Forelimb muscle (tissue), 1 donor: ENCODE measurements at regions not wholly inside any gene's neighbourhood (a gene's known extent, or its start where the extent isn't known, plus 50 kb on each side); places are given as distances from the start of the nearest gene placed in this dataset.
"Not testable (repeated sequence)": the region's sequence is repeated elsewhere in the genome, so short reads cannot be mapped to it uniquely, and the experiment has no call there.

Experiments
- DNase-seq: peaks from one replicate; pipeline ENCODE4 v3.0.0-alpha.2; 2013; ENCODE audit warnings: low read depth

- no peak for DNase-seq
Observed at GRCh38 chr11:87639753-87640364, 535.4 kb downstream of the RAB38 start.

- DNase-seq = no peak
Observed at GRCh38 chr11:87635001-87635400, 540.2 kb downstream of the RAB38 start.

- DNase-seq = no peak
Observed at GRCh38 chr11:87634331-87634730, 540.9 kb downstream of the RAB38 start.

- no peak for DNase-seq
Observed at GRCh38 chr11:87628957-87629356, 546.3 kb downstream of the RAB38 start.

- DNase-seq = no peak
Observed at GRCh38 chr11:87628026-87628580, 547.1 kb downstream of the RAB38 start.

GRCh38 chr11:87623531-87624365 lies 551.5 kb downstream of the RAB38 start:
- not testable (repeated sequence) for DNase-seq

GRCh38 chr11:87616511-87616910 lies 558.7 kb downstream of the RAB38 start:
- no peak for DNase-seq

GRCh38 chr11:87604350-87604749 lies 566.6 kb downstream of the TMEM135 start:
- no peak for DNase-seq

GRCh38 chr11:87603887-87604286 lies 566.2 kb downstream of the TMEM135 start:
- DNase-seq = no peak

- DNase-seq = no peak
Observed at GRCh38 chr11:87602776-87603175, 565.0 kb downstream of the TMEM135 start.

- no peak for DNase-seq
Observed at GRCh38 chr11:87600938-87601337, 563.2 kb downstream of the TMEM135 start.

- DNase-seq = no peak
Observed at GRCh38 chr11:87597725-87598124, 560.0 kb downstream of the TMEM135 start.

GRCh38 chr11:87596176-87596575 lies 558.4 kb downstream of the TMEM135 start:
- no peak for DNase-seq

- DNase-seq = no peak
Observed at GRCh38 chr11:87589082-87589481, 551.3 kb downstream of the TMEM135 start.

- DNase-seq = not testable (repeated sequence)
Observed at GRCh38 chr11:87585613-87586012, 547.9 kb downstream of the TMEM135 start.

- no peak for DNase-seq
Observed at GRCh38 chr11:87583931-87584330, 546.2 kb downstream of the TMEM135 start.

GRCh38 chr11:87575088-87575487 lies 537.4 kb downstream of the TMEM135 start:
- DNase-seq = no peak

- no peak for DNase-seq
Observed at GRCh38 chr11:87574193-87574592, 536.5 kb downstream of the TMEM135 start.

- no peak for DNase-seq
Observed at GRCh38 chr11:87573708-87574107, 536.0 kb downstream of the TMEM135 start.

GRCh38 chr11:87572881-87573280 lies 535.1 kb downstream of the TMEM135 start:
- DNase-seq = no peak

- DNase-seq = no peak
Observed at GRCh38 chr11:87560352-87560751, 522.6 kb downstream of the TMEM135 start.

GRCh38 chr11:87559852-87560251 lies 522.1 kb downstream of the TMEM135 start:
- not testable (repeated sequence) for DNase-seq

GRCh38 chr11:87555101-87555500 lies 517.4 kb downstream of the TMEM135 start:
- no peak for DNase-seq
